ENCODE measurements at regions not wholly inside any gene's neighbourhood (a gene's known extent, or its start where the extent isn't known, plus 50 kb on each side); places are given as distances from the start of the nearest gene placed in this dataset.

DNA sequence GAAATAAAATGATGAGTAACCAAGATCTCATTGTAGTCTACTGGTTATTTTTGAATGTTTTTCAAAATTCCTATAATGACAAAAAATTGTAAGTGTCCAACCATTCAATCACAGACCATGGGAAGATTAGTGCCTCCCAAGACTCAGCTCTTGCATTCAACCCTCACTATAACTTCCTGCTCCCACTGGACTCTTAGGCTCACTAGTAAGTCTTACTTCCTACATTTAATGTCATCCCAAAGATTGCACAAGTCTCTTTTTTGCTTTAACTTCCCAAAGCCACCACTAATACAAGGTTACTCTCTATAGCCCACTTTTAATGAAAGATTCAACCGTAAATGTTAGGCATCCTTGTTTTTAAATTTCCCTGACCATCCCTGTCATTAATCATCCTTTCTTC lies 111.9 kb upstream of the NRBF2 start:
- TF ChIP-seq CBX3 (IDR thresholded peaks at IDR 0.05; ENCODE audit: borderline replicate concordance, low read depth) (no peak), BHLHE40 (IDR thresholded peaks at IDR 0.05; ENCODE audit: borderline replicate concordance in 1 of 2, low read depth in 2 of 2, low read length in 1 of 2) (no peak), BCL11A (IDR thresholded peaks at IDR 0.05; ENCODE audit: low read depth, low read length) (no peak), IKZF2 (IDR thresholded peaks at IDR 0.05) (no peak), NRF1 (conservative IDR thresholded peaks at IDR 0.05; ENCODE audit: low read depth, low read length) (no peak)
